Erythroblast (primary cell): ENCODE measurements at regions not wholly inside any gene's neighbourhood (a gene's known extent, or its start where the extent isn't known, plus 50 kb on each side); places are given as distances from the start of the nearest gene placed in this dataset.

Experiments
- GATA1 ChIP-seq: IDR thresholded peaks from 2 replicates; pipeline ENCODE4 v1.6.1; 2011; ENCODE audit warnings: low read depth, mild to moderate bottlenecking, control low read depth, low read length, moderate library complexity
- POLR2A ChIP-seq: IDR thresholded peaks from 2 replicates; pipeline ENCODE4 v1.6.1; 2011; ENCODE audit warnings: mild to moderate bottlenecking, low read length

DNA sequence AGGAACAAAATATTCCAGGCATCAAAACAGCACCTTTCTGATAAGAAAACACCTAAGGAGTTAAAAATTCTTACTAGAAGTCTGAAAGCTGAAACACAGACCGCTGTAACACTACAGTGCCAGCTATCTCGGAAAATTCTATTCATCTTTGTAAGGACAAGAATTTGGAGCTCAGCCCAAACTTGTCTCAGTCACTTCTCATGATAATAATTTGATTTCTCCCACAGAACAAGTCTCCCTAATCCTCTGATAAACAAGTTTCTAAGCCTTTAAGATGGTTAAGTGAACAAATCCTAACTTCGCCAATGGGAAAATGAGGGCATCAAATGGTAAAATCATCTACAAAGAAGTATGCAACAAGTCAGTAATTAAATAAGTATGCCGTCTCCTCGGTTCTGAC lies 59.9 kb downstream of the SIPA1L2 start:
- TF ChIP-seq POLR2A = no peak
- TF ChIP-seq GATA1 = no peak
